ENCODE measurements at regions not wholly inside any gene's neighbourhood (a gene's known extent, or its start where the extent isn't known, plus 50 kb on each side); places are given as distances from the start of the nearest gene placed in this dataset.

- H3K4me1 Mint-ChIP-seq (ENCODE audit: low read depth, unreplicated experiment) = peaks cover 2% of the 10 kb centered on the region
- Histone ChIP-seq H4K20me1 (ENCODE audit: insufficient read depth, low read length) (no peaks in the 10 kb centered on the region), H3K36me3 (ENCODE audit: insufficient read depth, low read length) (no peaks in the 10 kb centered on the region), H3K27ac (ENCODE audit: low read depth, low read length) (no peak overlapping the region), H2AFZ (ENCODE audit: low read depth, low read length) (no peak overlapping the region), H3K27me3 (ENCODE audit: insufficient read depth, low read length) (no peaks in the 10 kb centered on the region), H3K4me2 (ENCODE audit: low read length) (no peak overlapping the region), H3K79me2 (ENCODE audit: insufficient read depth, low read length) (no peaks in the 10 kb centered on the region), H3K9ac (ENCODE audit: low read length) (no peak overlapping the region), H3K4me1 (ENCODE audit: insufficient read depth, low read length) (no peaks in the 10 kb centered on the region), H3K4me3 (ENCODE audit: insufficient read depth, low read depth, low read length) (no peak overlapping the region), H3K9me3 (ENCODE audit: insufficient read depth, low read depth, low read length) (no peaks in the 10 kb centered on the region)
- FAIRE-seq (no peak), DNase-seq (ENCODE audit: low read depth) (no peak)
- H3K9me3 Mint-ChIP-seq (ENCODE audit: unreplicated experiment) = no peaks in the 10 kb centered on the region
- no peak overlapping the region for H3K27ac Mint-ChIP-seq (ENCODE audit: unreplicated experiment)
- no peaks in the 10 kb centered on the region for H3K27me3 Mint-ChIP-seq (ENCODE audit: low read depth, unreplicated experiment)
- H3K36me3 Mint-ChIP-seq (ENCODE audit: low read depth, unreplicated experiment) = no peaks in the 10 kb centered on the region
- no peak for TF ChIP-seq CTCF (IDR thresholded peaks at IDR 0.05; ENCODE audit: insufficient read depth, low read depth, low read length)
- no peak for TF ChIP-seq EZH2 (IDR thresholded peaks at IDR 0.05; ENCODE audit: insufficient read depth, low read length)
- no peak overlapping the region for H3K4me3 Mint-ChIP-seq (ENCODE audit: unreplicated experiment)
Measured at GRCh38 chr14:87491816-87492215, 501.2 kb downstream of the GALC start.

- Mint-ChIP-seq H3K4me1 (ENCODE audit: low read depth, unreplicated experiment) (peaks cover 5% of the 10 kb centered on the region), H3K36me3 (ENCODE audit: low read depth, unreplicated experiment) (no peaks in the 10 kb centered on the region), H3K27me3 (ENCODE audit: low read depth, unreplicated experiment) (no peaks in the 10 kb centered on the region), H3K9me3 (ENCODE audit: unreplicated experiment) (no peaks in the 10 kb centered on the region), H3K27ac (ENCODE audit: unreplicated experiment) (no peak overlapping the region), H3K4me3 (ENCODE audit: unreplicated experiment) (no peak overlapping the region)
- H3K27me3 ChIP-seq (ENCODE audit: insufficient read depth, low read length) = no peaks in the 10 kb centered on the region
- no peaks in the 10 kb centered on the region for H4K20me1 ChIP-seq (ENCODE audit: insufficient read depth, low read length)
- DNase-seq (ENCODE audit: low read depth) = peak; percentile 58
- no peak overlapping the region for H3K4me2 ChIP-seq (ENCODE audit: low read length)
- TF ChIP-seq EZH2 (IDR thresholded peaks at IDR 0.05; ENCODE audit: insufficient read depth, low read length) = no peak
- no peak for TF ChIP-seq CTCF (IDR thresholded peaks at IDR 0.05; ENCODE audit: insufficient read depth, low read depth, low read length)
- no peaks in the 10 kb centered on the region for H3K79me2 ChIP-seq (ENCODE audit: insufficient read depth, low read length)
- H3K36me3 ChIP-seq (ENCODE audit: insufficient read depth, low read length) = no peaks in the 10 kb centered on the region
- no peak for FAIRE-seq
- no peak overlapping the region for H3K4me3 ChIP-seq (ENCODE audit: insufficient read depth, low read depth, low read length)
- H3K4me1 ChIP-seq (ENCODE audit: insufficient read depth, low read length) = no peaks in the 10 kb centered on the region
- no peaks in the 10 kb centered on the region for H3K9me3 ChIP-seq (ENCODE audit: insufficient read depth, low read depth, low read length)
- no peak overlapping the region for H3K9ac ChIP-seq (ENCODE audit: low read length)
- no peak overlapping the region for H3K27ac ChIP-seq (ENCODE audit: low read depth, low read length)
- no peak overlapping the region for H2AFZ ChIP-seq (ENCODE audit: low read depth, low read length)
Measured at GRCh38 chr14:87489196-87489819, 503.7 kb downstream of the GALC start.
